HCT116 (cell line): ENCODE measurements at regions not wholly inside any gene's neighbourhood (a gene's known extent, or its start where the extent isn't known, plus 50 kb on each side); places are given as distances from the start of the nearest gene placed in this dataset.

Experiments used
- ATAC-seq: fragments of 200-7000 bp; cut with Tn5 transposase; 2 replicates; pipeline ENCODE4 v1.9.1; 2020; ENCODE audit warnings: mild to moderate bottlenecking, moderate library complexity
- BruUV-seq: library from RNA; stranded (reverse); fragments of 400-500 nt; replicated peaks from 2 replicates; lab custom pipeline; 2021; lab: Mats Ljungman, UMichigan
- CTCF ChIA-PET: fragments of 300-600 bp; sonication (Branson Sonifier 250); formaldehyde crosslinking; loops from one replicate; lab custom pipeline; 2021; ENCODE audit warnings: antibody characterized with exemption; lab: Charles Lee
- POLR2A ChIA-PET: fragments of 300-600, 350-600 bp; sonication (Branson Sonifier 250); formaldehyde crosslinking; loops from one replicate; lab custom pipeline; 2021; ENCODE audit warnings: antibody characterized with exemption; lab: Charles Lee
- RAD21 ChIA-PET, 2 experiments: fragments of 300-600 bp; sonication (Branson Sonifier 250); formaldehyde crosslinking; loops; one replicate each; lab custom pipeline; 2023; ENCODE audit warnings: low total read pairs in 2 of 2; ENCODE audit not compliant: uncharacterized antibody in 2 of 2, unreplicated experiment in 2 of 2, low non-redundant PET in 1 of 2; lab: Charles Lee
- DNase-seq: peaks from one replicate; pipeline ENCODE4 v3.0.0-alpha.2; 2010; ENCODE audit warnings: low read depth, low spot score
- H2AFZ ChIP-seq: fragments of 200-600 bp; shearing (Covaris generic), sonication (generic); 2 replicates; pipeline ENCODE4 v1.6.1; 2017; ENCODE audit warnings: low read depth, mixed run types, mixed read lengths, antibody characterized with exemption, low read length; ENCODE audit not compliant: poor library complexity, severe bottlenecking
- H3K27ac ChIP-seq: 2 replicates; pipeline ENCODE4 v1.5.1; 2012; ENCODE audit warnings: low read depth, low read length
- H3K27me3 ChIP-seq: fragments of 200-600 bp; sonication (generic); 2 replicates; pipeline ENCODE4 v1.6.1; 2016; ENCODE audit warnings: mixed run types, low read length, mixed read lengths; ENCODE audit not compliant: insufficient read depth
- H3K36me3 ChIP-seq, 2 experiments: fragments of 200-500 bp in 1 of 2; fragments of 200-600 bp in 1 of 2; sonication (Bioruptor generic) in 1 of 2; sonication (generic) in 1 of 2; 2 replicates each; pipeline versions ENCODE4 v1.5.1 to v1.6.1; 2014 to 2016; ENCODE audit warnings: low read length in 2 of 2, inconsistent platforms in 1 of 2, mixed read lengths in 1 of 2, mixed run types in 1 of 2; ENCODE audit not compliant: insufficient read depth in 2 of 2, control insufficient read depth in 1 of 2
- H3K4me1 ChIP-seq, 2 experiments: fragments of 200-600 bp in 1 of 2; sonication (generic) in 1 of 2; 2 replicates each; pipeline versions ENCODE4 v1.5.1 to v1.6.1; 2012 to 2017; ENCODE audit warnings: low read length in 2 of 2, inconsistent platforms in 1 of 2, mild to moderate bottlenecking in 1 of 2, mixed read lengths in 1 of 2, mixed run types in 1 of 2, moderate library complexity in 1 of 2; ENCODE audit not compliant: insufficient read depth in 2 of 2, control insufficient read depth in 1 of 2
- H3K4me2 ChIP-seq: fragments of 200-600 bp; sonication (generic); 2 replicates; pipeline ENCODE4 v1.6.1; 2017; ENCODE audit warnings: mixed run types, low read length, mixed read lengths
- H3K4me3 ChIP-seq, 2 experiments: fragments of 200-600 bp in 1 of 2; sonication (generic) in 1 of 2; replicated peaks in 1 of 2; 2 replicates each; pipeline ENCODE4 v1.5.1; 2011 to 2016; ENCODE audit warnings: low read length in 2 of 2, control low read depth in 1 of 2, low read depth in 1 of 2, mild to moderate bottlenecking in 1 of 2, mixed read lengths in 1 of 2, mixed run types in 1 of 2
- H3K79me2 ChIP-seq: fragments of 200-600 bp; sonication (generic); 2 replicates; pipeline ENCODE4 v1.6.1; 2017; ENCODE audit warnings: mild to moderate bottlenecking, mixed run types, low read length, moderate library complexity, mixed read lengths; ENCODE audit not compliant: insufficient read depth
- H3K9ac ChIP-seq: fragments of 200-600 bp; sonication (generic); 2 replicates; pipeline ENCODE4 v1.6.1; 2016; ENCODE audit warnings: low read length, mixed read lengths
- H3K9me2 ChIP-seq: fragments of 200-600 bp; sonication (generic), shearing (Covaris generic); 2 replicates; pipeline ENCODE4 v1.6.1; 2017; ENCODE audit warnings: mixed run types, mild to moderate bottlenecking, moderate library complexity; ENCODE audit not compliant: insufficient read depth
- H3K9me3 ChIP-seq, 2 experiments: fragments of 200-500 bp in 1 of 2; fragments of 200-600 bp in 1 of 2; sonication (Bioruptor generic) in 1 of 2; sonication (generic) in 1 of 2; 2 replicates each; pipeline ENCODE4 v1.6.1; 2014 to 2017; ENCODE audit warnings: low read length in 2 of 2, mixed read lengths in 2 of 2, inconsistent platforms in 1 of 2, low read depth in 1 of 2, mild to moderate bottlenecking in 1 of 2, mixed run types in 1 of 2, moderate library complexity in 1 of 2; ENCODE audit not compliant: control insufficient read depth in 1 of 2, insufficient read depth in 1 of 2
- H4K20me1 ChIP-seq: fragments of 200-600 bp; sonication (generic), shearing (Covaris generic); 2 replicates; pipeline ENCODE4 v1.6.1; 2017; ENCODE audit warnings: mixed run types, mild to moderate bottlenecking, moderate library complexity; ENCODE audit not compliant: insufficient read depth
- ATF3 ChIP-seq: IDR thresholded peaks from 2 replicates; pipeline ENCODE4 v1.6.1; 2012
- CBX3 ChIP-seq: IDR thresholded peaks from 2 replicates; pipeline ENCODE4 v1.6.1; 2012; ENCODE audit warnings: low read depth
- EGR1 ChIP-seq: IDR thresholded peaks from 2 replicates; pipeline ENCODE4 v1.6.1; 2012; ENCODE audit warnings: low read depth
- ELF1 ChIP-seq: IDR thresholded peaks from 2 replicates; pipeline ENCODE4 v1.6.1; 2012; ENCODE audit warnings: low read depth, borderline replicate concordance
- EZH2 ChIP-seq: fragments of 200-600 bp; sonication (generic); IDR thresholded peaks from 2 replicates; pipeline ENCODE4 v1.6.1; 2017; ENCODE audit warnings: antibody characterized with exemption, mixed run types
- EZH2phosphoT487 ChIP-seq: fragments of 200-600 bp; IDR thresholded peaks from 2 replicates; pipeline ENCODE4 v1.6.1; 2018; ENCODE audit warnings: antibody characterized with exemption, borderline replicate concordance
- JUND ChIP-seq: IDR thresholded peaks from 2 replicates; pipeline ENCODE4 v1.6.1; 2012
- MAX ChIP-seq: IDR thresholded peaks from 2 replicates; pipeline ENCODE4 v1.6.1; 2012
- POLR2A ChIP-seq: IDR thresholded peaks from 2 replicates; pipeline ENCODE4 v1.7.0; 2011; ENCODE audit warnings: borderline replicate concordance; ENCODE audit not compliant: insufficient read depth, insufficient read length; ENCODE audit errors: extremely low read depth
- POLR2AphosphoS5 ChIP-seq: IDR thresholded peaks from 2 replicates; pipeline ENCODE4 v1.6.1; 2011; ENCODE audit warnings: mild to moderate bottlenecking, low read depth, low read length, moderate library complexity
- RAD21 ChIP-seq: IDR thresholded peaks from 2 replicates; pipeline ENCODE4 v1.6.1; 2012; ENCODE audit warnings: low read depth, mild to moderate bottlenecking
- SIN3A ChIP-seq: IDR thresholded peaks from 2 replicates; pipeline ENCODE4 v1.6.1; 2012; ENCODE audit warnings: low read depth
- SP1 ChIP-seq: IDR thresholded peaks from 2 replicates; pipeline ENCODE4 v1.6.1; 2012; ENCODE audit warnings: low read depth
- SRF ChIP-seq: IDR thresholded peaks from 2 replicates; pipeline ENCODE4 v1.6.1; 2012; ENCODE audit warnings: low read depth
- TCF7L2 ChIP-seq: IDR thresholded peaks from 2 replicates; pipeline ENCODE4 v1.7.0; 2011; ENCODE audit warnings: borderline replicate concordance, inconsistent platforms; ENCODE audit not compliant: insufficient read depth, insufficient read length; ENCODE audit errors: extremely low read depth
- ZBTB33 ChIP-seq: IDR thresholded peaks from 2 replicates; pipeline ENCODE4 v1.6.1; 2011; ENCODE audit warnings: mild to moderate bottlenecking, low read length, moderate library complexity; ENCODE audit not compliant: insufficient replicate concordance; ENCODE audit errors: extremely low read depth
- ZFX ChIP-seq: fragments of 450-650 bp; IDR thresholded peaks from 2 replicates; pipeline ENCODE4 v1.6.1; 2017
- intact Hi-C: fragments of 100-400 bp; cut with micrococcal nuclease; formaldehyde crosslinking; loops from 2 replicates; pipeline ENCODE4 v1.10.0; 2022
- TF ChIP-seq, protein P1 (sequence below), 3 experiments: fragments of 200-600 bp in 1 of 3; sonication (generic) in 1 of 3; IDR thresholded peaks in 2 of 3; conservative IDR thresholded peaks in 1 of 3; 2 replicates each; pipeline ENCODE4 v1.5.1; 2012 to 2017; ENCODE audit warnings: low read depth in 2 of 3, low read length in 2 of 3, antibody characterized with exemption in 1 of 3, borderline replicate concordance in 1 of 3, control low read depth in 1 of 3, mild to moderate bottlenecking in 1 of 3, mixed read lengths in 1 of 3, mixed run types in 1 of 3, moderate library complexity in 1 of 3; ENCODE audit not compliant: insufficient read depth in 1 of 3

GRCh38 chr2:226477221-226478108, 322.2 kb downstream of the IRS1 start:
- H3K36me3 ChIP-seq, result peaks cover 0 to 10% of the 10 kb centered on the region in 2 experiments; a peak in 1 of 4 replicates
- H3K4me3 ChIP-seq, result no peak overlapping the region
- H4K20me1 ChIP-seq, result no peaks in the 10 kb centered on the region
- H3K27ac ChIP-seq, result peak overlapping the region; percentile 90
- no peaks in the 10 kb centered on the region for H3K27me3 ChIP-seq
- ChIA-PET RAD21 (no interaction called here), CTCF (no interaction called here), POLR2A (interaction anchor here (0.9 to 1.2 kb wide), 3 partner anchors 14 to 263 kb away, joined by 3 read pairs; no protein-coding TSS in a partner anchor)
- no peaks in the 10 kb centered on the region for H3K79me2 ChIP-seq
- H3K4me2 ChIP-seq, result peak overlapping the region; percentile 64
- intact Hi-C loops, result no loop called here
- ATAC-seq, result no peak
- H3K9me2 ChIP-seq, result no peaks in the 10 kb centered on the region
- peak overlapping the region; percentile 61 for H3K9ac ChIP-seq
- H3K4me1 ChIP-seq, result peaks cover 44 to 81% of the 10 kb centered on the region in 2 experiments
- no peak for DNase-seq
- no peaks in the 10 kb centered on the region; a peak in 1 of 4 replicates for H3K9me3 ChIP-seq
- TF ChIP-seq ELF1 (no peak), EGR1 (no peak), RAD21 (no peak), POLR2A (no peak), SRF (no peak), MAX (no peak), EZH2 (no peak), EZH2phosphoT487 (no peak), ZFX (no peak), ATF3 (no peak), SP1 (no peak), ZBTB33 (no peak), TCF7L2 (no peak), SIN3A (no peak), POLR2AphosphoS5 (no peak), JUND (no peak), CBX3 (no peak)
- TF ChIP-seq, protein P1, sequence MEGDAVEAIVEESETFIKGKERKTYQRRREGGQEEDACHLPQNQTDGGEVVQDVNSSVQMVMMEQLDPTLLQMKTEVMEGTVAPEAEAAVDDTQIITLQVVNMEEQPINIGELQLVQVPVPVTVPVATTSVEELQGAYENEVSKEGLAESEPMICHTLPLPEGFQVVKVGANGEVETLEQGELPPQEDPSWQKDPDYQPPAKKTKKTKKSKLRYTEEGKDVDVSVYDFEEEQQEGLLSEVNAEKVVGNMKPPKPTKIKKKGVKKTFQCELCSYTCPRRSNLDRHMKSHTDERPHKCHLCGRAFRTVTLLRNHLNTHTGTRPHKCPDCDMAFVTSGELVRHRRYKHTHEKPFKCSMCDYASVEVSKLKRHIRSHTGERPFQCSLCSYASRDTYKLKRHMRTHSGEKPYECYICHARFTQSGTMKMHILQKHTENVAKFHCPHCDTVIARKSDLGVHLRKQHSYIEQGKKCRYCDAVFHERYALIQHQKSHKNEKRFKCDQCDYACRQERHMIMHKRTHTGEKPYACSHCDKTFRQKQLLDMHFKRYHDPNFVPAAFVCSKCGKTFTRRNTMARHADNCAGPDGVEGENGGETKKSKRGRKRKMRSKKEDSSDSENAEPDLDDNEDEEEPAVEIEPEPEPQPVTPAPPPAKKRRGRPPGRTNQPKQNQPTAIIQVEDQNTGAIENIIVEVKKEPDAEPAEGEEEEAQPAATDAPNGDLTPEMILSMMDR (IDR thresholded peaks at IDR 0.05 in 2 of 3, conservative IDR thresholded peaks at IDR 0.05 in 1 of 3; ENCODE audit: borderline replicate concordance in 1 of 3, insufficient read depth in 1 of 3, low read depth in 2 of 3, low read length in 2 of 3), result no peak
- peak overlapping the region; percentile 44 for H2AFZ ChIP-seq
- BruUV-seq, result no TSS peak
